ENCODE measurements at regions not wholly inside any gene's neighbourhood (a gene's known extent, or its start where the extent isn't known, plus 50 kb on each side); places are given as distances from the start of the nearest gene placed in this dataset.
"Not testable (repeated sequence)": the region's sequence is repeated elsewhere in the genome, so short reads cannot be mapped to it uniquely, and the experiment has no call there.

DNA sequence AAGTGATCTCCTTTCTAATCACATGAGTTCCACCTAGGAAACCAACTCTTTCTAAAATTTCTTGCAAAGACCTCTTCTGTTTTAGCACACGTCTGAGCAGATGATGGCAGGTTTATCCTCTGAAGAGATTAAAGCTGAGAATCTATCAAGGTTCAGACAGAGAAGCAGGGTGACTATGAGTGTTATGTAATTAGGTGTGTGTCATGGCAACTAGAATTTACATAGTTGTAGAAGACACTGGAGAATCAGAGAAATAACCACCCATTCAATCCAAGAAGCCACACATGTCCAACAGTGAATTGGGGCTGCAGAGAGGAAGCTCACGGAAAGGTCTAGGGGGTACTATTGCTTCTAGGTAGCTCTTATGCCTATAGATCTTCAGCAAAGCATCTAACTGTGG lies 600.5 kb downstream of the PYDC2 start:
- WGBS, 2 donors, result 91 to 92% methylated on average over 2 of the region's 2 CpGs
- Histone ChIP-seq H3K27ac (ENCODE audit: low read depth in 1 of 2, low read length in 2 of 2) (no peak overlapping the region), H3K4me3 (ENCODE audit: low read length in 2 of 2) (no peak overlapping the region), H3K4me1 (ENCODE audit: control insufficient read depth in 1 of 2, insufficient read depth in 2 of 2, low read length in 2 of 2) (no peaks in the 10 kb centered on the region), H3K9me3 (ENCODE audit: control insufficient read depth, low read length) (no peaks in the 10 kb centered on the region), H3K27me3 (ENCODE audit: control insufficient read depth in 1 of 2, insufficient read depth in 2 of 2, low read length in 1 of 2) (no peaks in the 10 kb centered on the region), H3K36me3 (ENCODE audit: control insufficient read depth in 1 of 2, insufficient read depth in 2 of 2, low read length in 1 of 2) (no peaks in the 10 kb centered on the region)
- intact Hi-C loops (cut with DNase I), result no loop called here
- no peak for DNase-seq
- no peak for ATAC-seq (ENCODE audit: low FRiP score)

DNA sequence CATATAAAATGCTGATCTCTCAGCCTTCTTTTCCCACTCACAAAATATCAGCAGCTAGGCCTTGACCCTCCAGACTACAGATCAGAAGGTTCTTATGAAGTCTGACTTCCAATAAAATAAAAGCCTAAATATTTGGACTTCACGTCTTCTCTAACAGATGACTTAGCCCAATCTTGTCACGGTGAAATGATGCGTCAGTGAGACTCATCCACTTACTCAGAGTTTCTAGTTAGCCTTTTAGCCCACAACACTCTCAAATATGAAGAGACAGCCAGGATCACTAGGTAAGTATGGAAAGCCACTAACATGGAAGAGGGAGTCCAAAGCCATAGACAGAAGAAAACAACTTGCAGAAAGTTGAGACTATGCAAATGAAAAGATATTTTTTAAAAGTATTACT lies 601.2 kb downstream of the PYDC2 start:
- H3K4me3 ChIP-seq (ENCODE audit: low read length in 2 of 2), result no peak overlapping the region
- H3K9me3 ChIP-seq (ENCODE audit: control insufficient read depth, low read length), result no peaks in the 10 kb centered on the region
- DNase-seq, result no peak
- H3K36me3 ChIP-seq (ENCODE audit: control insufficient read depth in 1 of 2, insufficient read depth in 2 of 2, low read length in 1 of 2), result no peaks in the 10 kb centered on the region
- no peaks in the 10 kb centered on the region for H3K4me1 ChIP-seq (ENCODE audit: control insufficient read depth in 1 of 2, insufficient read depth in 2 of 2, low read length in 2 of 2)
- no peak for ATAC-seq (ENCODE audit: low FRiP score)
- intact Hi-C loops (cut with DNase I), result no loop called here
- H3K27ac ChIP-seq (ENCODE audit: low read depth in 1 of 2, low read length in 2 of 2), result no peak overlapping the region
- 57 to 59% methylated on average over 3 of the region's 3 CpGs for WGBS, 2 donors
- H3K27me3 ChIP-seq (ENCODE audit: control insufficient read depth in 1 of 2, insufficient read depth in 2 of 2, low read length in 1 of 2), result no peaks in the 10 kb centered on the region

DNA sequence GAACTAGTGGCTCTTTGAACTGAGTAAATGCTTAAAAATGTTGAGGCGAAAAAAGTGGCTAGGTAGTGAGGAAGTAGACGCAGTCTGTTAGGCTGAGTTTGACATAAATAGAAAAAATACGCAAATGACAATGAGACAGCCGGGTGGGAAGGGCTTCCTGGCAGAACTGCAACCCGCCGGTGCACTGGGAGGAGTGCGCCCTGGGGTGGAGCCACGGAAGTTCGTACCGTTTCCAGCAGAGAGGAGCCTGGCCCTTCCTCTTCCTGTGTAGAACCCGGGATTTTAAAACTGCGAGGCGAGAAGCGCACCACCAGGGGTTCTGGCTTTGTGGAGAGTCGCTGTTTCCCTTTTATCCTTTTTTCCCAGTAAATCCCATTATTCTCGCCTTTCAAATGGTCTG lies 602.6 kb downstream of the PYDC2 start:
- no peaks in the 10 kb centered on the region for H3K9me3 ChIP-seq (ENCODE audit: control insufficient read depth, low read length)
- intact Hi-C loops (cut with DNase I), result no loop called here

DNA sequence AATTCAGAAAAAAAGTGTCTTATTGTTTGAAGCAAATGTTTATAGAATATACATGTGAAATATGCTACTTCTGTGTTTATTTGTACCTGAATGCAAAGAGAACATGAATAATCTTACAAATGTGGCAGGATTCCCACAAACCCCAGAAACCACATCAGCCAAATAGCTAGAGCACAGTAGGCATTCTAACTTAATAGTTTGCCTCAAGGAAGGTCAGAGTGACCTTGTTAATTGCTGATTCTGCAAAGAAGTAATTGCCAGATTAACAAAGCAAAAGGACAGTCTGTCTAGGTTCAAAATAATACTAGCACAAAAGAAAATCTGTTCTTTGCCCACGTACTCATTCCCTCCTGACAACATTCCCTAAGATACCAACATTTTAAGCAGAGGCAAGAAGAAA lies 604.0 kb downstream of the PYDC2 start:
- Histone ChIP-seq H3K9me3 (ENCODE audit: control insufficient read depth, low read length) (no peaks in the 10 kb centered on the region), H3K4me3 (ENCODE audit: low read length in 2 of 2) (no peak overlapping the region), H3K36me3 (ENCODE audit: control insufficient read depth in 1 of 2, insufficient read depth in 2 of 2, low read length in 1 of 2) (no peaks in the 10 kb centered on the region), H3K27me3 (ENCODE audit: control insufficient read depth in 1 of 2, insufficient read depth in 2 of 2, low read length in 1 of 2) (no peaks in the 10 kb centered on the region), H3K27ac (ENCODE audit: low read depth in 1 of 2, low read length in 2 of 2) (no peak overlapping the region), H3K4me1 (ENCODE audit: control insufficient read depth in 1 of 2, insufficient read depth in 2 of 2, low read length in 2 of 2) (no peaks in the 10 kb centered on the region)
- 73 to 80% methylated on average over 1 of the region's 1 CpG for WGBS, 2 donors
- intact Hi-C loops (cut with DNase I), result no loop called here
- DNase-seq (no peak), ATAC-seq (ENCODE audit: low FRiP score) (no peak)

More for the DNA sequence above, 602.6 kb downstream of the PYDC2 start:
- no peak overlapping the region for H3K27ac ChIP-seq (ENCODE audit: low read depth in 1 of 2, low read length in 2 of 2)
- H3K27me3 ChIP-seq (ENCODE audit: control insufficient read depth in 1 of 2, insufficient read depth in 2 of 2, low read length in 1 of 2), result no peaks in the 10 kb centered on the region
- H3K4me1 ChIP-seq (ENCODE audit: control insufficient read depth in 1 of 2, insufficient read depth in 2 of 2, low read length in 2 of 2), result no peaks in the 10 kb centered on the region
- H3K36me3 ChIP-seq (ENCODE audit: control insufficient read depth in 1 of 2, insufficient read depth in 2 of 2, low read length in 1 of 2), result no peaks in the 10 kb centered on the region
- H3K4me3 ChIP-seq (ENCODE audit: low read length in 2 of 2), result no peak overlapping the region
- WGBS, 2 donors, result 31% methylated on average over 16 of the region's 16 CpGs
- ATAC-seq (ENCODE audit: low FRiP score) (peak; percentile 60), DNase-seq (no peak)

DNA sequence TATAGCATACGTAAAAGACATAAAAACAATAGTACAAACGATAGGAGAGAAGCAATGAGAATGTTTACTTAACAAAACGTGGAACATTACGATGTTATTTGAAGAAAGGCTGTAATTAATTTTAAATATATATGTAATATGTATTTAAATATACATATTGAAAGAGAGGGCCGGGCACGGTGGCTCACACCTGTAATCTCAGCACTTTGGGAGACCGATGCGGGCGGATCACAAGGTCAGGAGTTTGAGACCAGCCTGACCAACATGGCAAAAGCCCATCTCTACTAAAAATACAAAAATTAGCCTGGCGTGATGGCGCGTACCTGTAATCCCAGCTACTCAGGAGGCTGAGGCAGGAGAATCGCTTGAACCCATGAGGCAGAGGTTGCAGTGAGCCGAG lies 605.3 kb downstream of the PYDC2 start:
- intact Hi-C loops (cut with DNase I); H3K27me3 ChIP-seq (ENCODE audit: control insufficient read depth in 1 of 2, insufficient read depth in 2 of 2, low read length in 1 of 2); H3K4me1 ChIP-seq (ENCODE audit: control insufficient read depth in 1 of 2, insufficient read depth in 2 of 2, low read length in 2 of 2): not testable (repeated sequence)

DNA sequence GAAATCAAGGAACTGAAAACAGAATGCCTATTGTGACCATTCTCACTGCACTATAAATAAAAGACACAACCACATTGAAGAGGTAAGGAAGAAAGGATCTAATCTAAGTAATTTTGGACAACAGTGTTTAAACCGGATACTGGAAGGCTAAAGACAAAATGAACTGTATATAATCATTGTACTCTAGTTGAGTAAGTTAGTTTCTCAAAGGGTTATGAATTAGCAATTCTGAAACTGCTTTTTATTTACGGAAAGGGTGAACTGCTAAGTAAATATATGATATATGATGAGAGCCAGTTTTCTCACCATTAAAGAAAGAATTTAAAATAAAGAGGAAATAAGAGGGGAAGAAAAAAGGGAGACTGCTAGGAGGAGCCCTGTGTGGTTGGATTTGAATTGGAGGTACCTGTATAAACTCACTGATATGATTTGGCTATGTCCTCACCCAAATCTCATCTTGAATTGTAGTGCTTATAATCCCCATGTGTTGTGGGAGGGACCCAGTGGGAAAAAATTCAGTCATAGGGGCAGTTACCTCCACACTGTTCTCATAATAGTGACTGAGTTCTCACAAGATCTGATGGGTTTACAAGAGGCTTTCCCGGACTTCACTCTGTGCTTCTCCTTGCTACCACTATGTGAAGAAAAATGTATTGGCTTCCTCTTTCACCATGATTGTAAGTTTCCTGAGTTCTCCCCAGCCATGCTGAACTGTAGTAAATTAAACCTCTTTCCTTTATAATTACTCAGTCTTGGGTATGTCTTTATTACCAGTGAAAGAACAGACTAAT lies 607.7 kb downstream of the PYDC2 start:
- WGBS, 2 donors, result 76% methylated on average over 3 of the region's 3 CpGs
- no peak for DNase-seq
- intact Hi-C loops (cut with DNase I), result no loop called here
- Histone ChIP-seq H3K36me3 (ENCODE audit: control insufficient read depth in 1 of 2, insufficient read depth in 2 of 2, low read length in 1 of 2) (no peaks in the 10 kb centered on the region), H3K4me1 (ENCODE audit: control insufficient read depth in 1 of 2, insufficient read depth in 2 of 2, low read length in 2 of 2) (no peaks in the 10 kb centered on the region), H3K4me3 (ENCODE audit: low read length in 2 of 2) (no peak overlapping the region), H3K27me3 (ENCODE audit: control insufficient read depth in 1 of 2, insufficient read depth in 2 of 2, low read length in 1 of 2) (no peaks in the 10 kb centered on the region), H3K9me3 (ENCODE audit: control insufficient read depth, low read length) (no peaks in the 10 kb centered on the region), H3K27ac (ENCODE audit: low read depth in 1 of 2, low read length in 2 of 2) (no peak overlapping the region)
- no peak for ATAC-seq (ENCODE audit: low FRiP score)

More for the DNA sequence above, 605.3 kb downstream of the PYDC2 start:
- 92 to 93% methylated on average over 14 of the region's 14 CpGs for WGBS, 2 donors
- DNase-seq; H3K36me3 ChIP-seq (ENCODE audit: control insufficient read depth in 1 of 2, insufficient read depth in 2 of 2, low read length in 1 of 2); H3K27ac ChIP-seq (ENCODE audit: low read depth in 1 of 2, low read length in 2 of 2); H3K4me3 ChIP-seq (ENCODE audit: low read length in 2 of 2); ATAC-seq (ENCODE audit: low FRiP score); H3K9me3 ChIP-seq (ENCODE audit: control insufficient read depth, low read length): not testable (repeated sequence)

DNA sequence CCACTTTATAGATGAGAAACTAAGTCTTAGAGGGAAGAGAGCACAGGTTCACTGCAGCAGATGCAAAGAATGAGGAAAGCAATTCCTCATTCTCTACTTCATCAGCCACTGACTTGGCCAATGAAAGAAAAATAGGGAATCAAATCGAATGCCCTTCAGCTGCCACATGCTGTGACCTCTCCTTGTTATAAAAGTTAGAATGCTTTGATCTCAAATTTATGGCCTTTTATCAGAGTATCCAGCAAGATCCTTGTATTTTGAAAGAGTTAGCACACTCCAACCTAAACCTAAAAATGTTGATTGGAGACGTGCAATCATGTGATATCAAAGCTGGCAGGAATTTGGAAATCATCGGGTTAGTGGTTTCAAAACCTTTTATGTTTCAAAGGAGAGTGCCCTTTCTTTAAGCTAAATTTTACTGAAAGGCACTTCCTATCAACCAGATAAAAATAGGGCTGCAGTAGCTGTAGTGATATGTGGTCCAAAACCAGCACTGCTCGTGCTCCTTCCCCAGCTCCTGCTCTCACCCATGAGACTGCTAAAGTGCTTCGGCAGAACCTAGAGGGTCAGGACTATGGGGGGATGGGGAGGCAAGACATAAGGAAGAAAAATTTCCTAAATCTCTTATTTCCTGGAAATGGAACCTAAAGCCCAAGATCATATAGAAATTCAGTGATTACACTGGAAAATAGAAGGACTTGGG lies 617.0 kb downstream of the PYDC2 start:
- ATAC-seq (ENCODE audit: low FRiP score), result no peak
- Histone ChIP-seq H3K4me3 (ENCODE audit: low read length in 2 of 2) (no peak overlapping the region), H3K27ac (ENCODE audit: low read depth in 1 of 2, low read length in 2 of 2) (no peak overlapping the region), H3K4me1 (ENCODE audit: control insufficient read depth in 1 of 2, insufficient read depth in 2 of 2, low read length in 2 of 2) (no peaks in the 10 kb centered on the region), H3K36me3 (ENCODE audit: control insufficient read depth in 1 of 2, insufficient read depth in 2 of 2, low read length in 1 of 2) (no peaks in the 10 kb centered on the region), H3K9me3 (ENCODE audit: control insufficient read depth, low read length) (no peaks in the 10 kb centered on the region), H3K27me3 (ENCODE audit: control insufficient read depth in 1 of 2, insufficient read depth in 2 of 2, low read length in 1 of 2) (no peaks in the 10 kb centered on the region)
- WGBS, 2 donors, result 19 to 25% methylated on average over 5 of the region's 5 CpGs
- intact Hi-C loops (cut with DNase I), result no loop called here
- no peak for DNase-seq

DNA sequence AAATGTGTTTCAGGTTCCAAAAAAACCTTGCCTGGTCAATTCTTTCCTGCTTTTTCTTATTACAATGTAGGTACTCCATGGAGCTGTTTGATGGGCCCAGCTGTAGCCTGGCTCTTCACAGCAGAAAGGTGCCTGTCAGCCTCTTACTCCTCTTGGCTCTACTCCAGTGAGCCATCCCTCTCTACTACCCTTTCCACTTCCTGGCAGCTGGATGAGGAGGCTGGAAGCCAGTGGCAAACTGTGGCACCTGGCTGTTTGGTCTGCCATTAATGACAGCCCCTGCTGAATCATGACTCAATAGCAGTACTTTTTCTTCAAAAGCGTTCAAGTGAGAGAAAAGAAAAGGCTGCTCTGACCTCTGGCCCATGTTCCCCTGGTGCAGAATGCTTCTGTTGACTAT lies 618.1 kb downstream of the PYDC2 start:
- H3K27ac ChIP-seq (ENCODE audit: low read depth in 1 of 2, low read length in 2 of 2), result no peak overlapping the region
- no peaks in the 10 kb centered on the region for H3K36me3 ChIP-seq (ENCODE audit: control insufficient read depth in 1 of 2, insufficient read depth in 2 of 2, low read length in 1 of 2)
- intact Hi-C loops (cut with DNase I), result no loop called here
- ATAC-seq (ENCODE audit: low FRiP score), result no peak
- H3K4me1 ChIP-seq (ENCODE audit: control insufficient read depth in 1 of 2, insufficient read depth in 2 of 2, low read length in 2 of 2), result no peaks in the 10 kb centered on the region
- H3K27me3 ChIP-seq (ENCODE audit: control insufficient read depth in 1 of 2, insufficient read depth in 2 of 2, low read length in 1 of 2), result no peaks in the 10 kb centered on the region
- 67 to 85% methylated on average over 1 of the region's 1 CpG for WGBS, 2 donors
- H3K9me3 ChIP-seq (ENCODE audit: control insufficient read depth, low read length), result no peaks in the 10 kb centered on the region
- no peak for DNase-seq
- H3K4me3 ChIP-seq (ENCODE audit: low read length in 2 of 2), result no peak overlapping the region

DNA sequence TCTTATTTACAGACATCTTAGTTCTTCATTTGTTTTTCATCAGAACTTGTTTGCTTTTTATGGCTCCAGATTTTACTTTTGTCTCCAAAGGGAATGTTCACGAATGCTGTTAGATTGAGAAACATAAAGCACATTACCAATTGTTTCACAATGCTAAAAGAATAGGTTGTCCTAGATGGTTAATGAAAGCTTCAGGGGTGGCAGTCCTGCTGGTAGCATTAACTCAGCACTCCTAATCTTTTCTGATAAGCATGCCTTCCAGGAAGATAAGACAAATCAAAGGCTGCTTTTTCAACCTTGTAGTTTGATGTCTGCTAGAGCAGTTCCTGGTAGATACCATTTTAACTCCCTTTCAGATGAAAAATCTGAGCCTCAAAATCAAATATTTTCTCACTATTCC lies 619.4 kb downstream of the PYDC2 start:
- 63 to 68% methylated on average over 1 of the region's 1 CpG for WGBS, 2 donors
- intact Hi-C loops (cut with DNase I), result no loop called here

More for the DNA sequence above, 619.4 kb downstream of the PYDC2 start:
- ATAC-seq (ENCODE audit: low FRiP score) (no peak), DNase-seq (no peak)
- Histone ChIP-seq H3K9me3 (ENCODE audit: control insufficient read depth, low read length) (no peaks in the 10 kb centered on the region), H3K27me3 (ENCODE audit: control insufficient read depth in 1 of 2, insufficient read depth in 2 of 2, low read length in 1 of 2) (no peaks in the 10 kb centered on the region), H3K4me1 (ENCODE audit: control insufficient read depth in 1 of 2, insufficient read depth in 2 of 2, low read length in 2 of 2) (no peaks in the 10 kb centered on the region), H3K27ac (ENCODE audit: low read depth in 1 of 2, low read length in 2 of 2) (no peak overlapping the region), H3K36me3 (ENCODE audit: control insufficient read depth in 1 of 2, insufficient read depth in 2 of 2, low read length in 1 of 2) (no peaks in the 10 kb centered on the region), H3K4me3 (ENCODE audit: low read length in 2 of 2) (no peak overlapping the region)

All from aorta (tissue), 5 donors.